ENCODE measurements at regions not wholly inside any gene's neighbourhood (a gene's known extent, or its start where the extent isn't known, plus 50 kb on each side); places are given as distances from the start of the nearest gene placed in this dataset.

DNA sequence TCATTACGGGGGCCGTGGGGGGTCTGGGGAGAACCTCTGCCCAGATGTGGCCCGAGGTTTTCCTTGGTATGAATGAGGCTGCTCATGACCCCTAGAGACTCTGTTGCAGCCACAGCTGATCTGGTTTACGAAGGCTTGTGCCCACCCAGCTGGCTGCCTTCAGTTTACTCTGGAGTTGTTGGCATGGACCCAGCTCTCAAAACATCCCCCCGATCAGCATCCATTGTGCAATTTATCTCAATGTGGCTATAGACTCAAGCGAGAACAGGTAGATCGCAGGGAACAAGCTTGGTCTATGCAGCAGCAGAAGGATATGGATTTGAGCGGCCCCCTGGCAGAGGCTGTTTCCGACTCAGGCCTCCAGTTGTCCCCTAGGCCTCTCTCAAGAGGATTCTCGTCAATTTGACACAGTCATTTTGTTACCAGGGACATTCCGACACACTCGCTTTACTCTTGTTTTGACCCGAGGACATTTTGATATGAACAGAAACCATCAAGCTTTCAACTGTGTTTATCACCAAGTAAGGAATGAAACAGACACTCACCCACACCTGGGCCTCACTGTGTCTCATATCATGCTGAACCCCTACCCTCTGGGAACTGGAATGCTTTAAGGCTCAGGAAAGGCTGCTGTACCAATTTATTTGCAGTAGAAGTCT lies 161.5 kb downstream of the KATNAL1 start:
- CTCF ChIA-PET, result interaction anchor here (0.8 to 7.9 kb wide), 3 partner anchors 13 to 32 kb away, joined by 3 to 74 read pairs (median 5); no protein-coding TSS in a partner anchor
- POLR2A ChIA-PET, result no interaction called here
- H3K9ac ChIP-seq, result no peak overlapping the region

More for the DNA sequence above, 161.5 kb downstream of the KATNAL1 start:
- 88% methylated on average over 8 of the region's 13 CpGs for WGBS (ENCODE audit: low lambda C conversion rate)
- Histone ChIP-seq H3K4me3 (ENCODE audit: low read depth in 2 of 2, low read length in 1 of 2) (no peak overlapping the region), H3K9me3 (no peaks in the 10 kb centered on the region), H3K4me1 (ENCODE audit: control insufficient read depth in 1 of 2, insufficient read depth in 2 of 2, low read depth in 1 of 2, low read length in 1 of 2) (peaks cover 24 to 28% of the 10 kb centered on the region in 2 experiments; a peak in 3 of 4 replicates), H3K27me3 (ENCODE audit: insufficient read depth) (no peaks in the 10 kb centered on the region), H3K9me2 (no peaks in the 10 kb centered on the region), H3K79me2 (ENCODE audit: insufficient read depth) (no peaks in the 10 kb centered on the region), H4K20me1 (ENCODE audit: insufficient read depth) (no peaks in the 10 kb centered on the region), H3K4me2 (no peak overlapping the region), H2AFZ (ENCODE audit: low read depth) (no peak overlapping the region), H3K36me3 (replicated peaks in 1 of 2; ENCODE audit: control insufficient read depth in 1 of 2, insufficient read depth in 2 of 2, low read length in 1 of 2) (no peaks in the 10 kb centered on the region), H3K27ac (ENCODE audit: low read depth in 2 of 2, low read length in 1 of 2) (no peak overlapping the region), H3F3A (replicated peaks; ENCODE audit: insufficient read depth) (peaks cover 15% of the 10 kb centered on the region)
- no peak for DNase-seq
- TF ChIP-seq TAF1 (IDR thresholded peaks at IDR 0.05; ENCODE audit: borderline replicate concordance, low read depth, low read length) (no peak), ELF1 (IDR thresholded peaks at IDR 0.05) (no peak), MXI1 (IDR thresholded peaks at IDR 0.05; ENCODE audit: low read depth, low read length) (no peak), MEF2A (IDR thresholded peaks at IDR 0.05; ENCODE audit: borderline replicate concordance, low read depth) (no peak), IRF3 (IDR thresholded peaks at IDR 0.05; ENCODE audit: low read depth, low read length) (no peak), SIN3A (IDR thresholded peaks at IDR 0.05; ENCODE audit: borderline replicate concordance, low read depth, low read length) (no peak), RAD21 (IDR thresholded peaks at IDR 0.05; ENCODE audit: low read length) (no peak), FOXM1 (IDR thresholded peaks at IDR 0.05; ENCODE audit: low read depth) (no peak), RCOR1 (IDR thresholded peaks at IDR 0.05; ENCODE audit: low read length) (no peak), GABPA (IDR thresholded peaks at IDR 0.05; ENCODE audit: low read depth) (no peak), CTCF (IDR thresholded peaks at IDR 0.05) (no peak), TCF12 (IDR thresholded peaks at IDR 0.05) (no peak), TEAD4 (IDR thresholded peaks at IDR 0.05; ENCODE audit: borderline replicate concordance, insufficient read depth) (no peak), RXRA (IDR thresholded peaks at IDR 0.05; ENCODE audit: borderline replicate concordance, low read depth) (no peak)
- TF ChIP-seq, protein P1, sequence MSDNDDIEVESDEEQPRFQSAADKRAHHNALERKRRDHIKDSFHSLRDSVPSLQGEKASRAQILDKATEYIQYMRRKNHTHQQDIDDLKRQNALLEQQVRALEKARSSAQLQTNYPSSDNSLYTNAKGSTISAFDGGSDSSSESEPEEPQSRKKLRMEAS (IDR thresholded peaks at IDR 0.05; ENCODE audit: low read depth), result no peak
- TF ChIP-seq, protein P2, sequence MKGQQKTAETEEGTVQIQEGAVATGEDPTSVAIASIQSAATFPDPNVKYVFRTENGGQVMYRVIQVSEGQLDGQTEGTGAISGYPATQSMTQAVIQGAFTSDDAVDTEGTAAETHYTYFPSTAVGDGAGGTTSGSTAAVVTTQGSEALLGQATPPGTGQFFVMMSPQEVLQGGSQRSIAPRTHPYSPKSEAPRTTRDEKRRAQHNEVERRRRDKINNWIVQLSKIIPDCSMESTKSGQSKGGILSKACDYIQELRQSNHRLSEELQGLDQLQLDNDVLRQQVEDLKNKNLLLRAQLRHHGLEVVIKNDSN (IDR thresholded peaks at IDR 0.05; ENCODE audit: borderline replicate concordance, low read depth), result no peak

Data from SK-N-SH (cell line).